T47D (cell line): ENCODE measurements at regions not wholly inside any gene's neighbourhood (a gene's known extent, or its start where the extent isn't known, plus 50 kb on each side); places are given as distances from the start of the nearest gene placed in this dataset.

ENCODE experiments used
- DNase-seq, 2 experiments: peaks; one replicate each; pipeline versions ENCODE4 v3.0.0 to v3.0.0-alpha.2; 2011 to 2012; ENCODE audit warnings: low read depth in 1 of 2, low spot score in 1 of 2
- JUND ChIP-seq: IDR thresholded peaks from 2 replicates; pipeline ENCODE4 v1.6.1; 2012; ENCODE audit warnings: low read depth
- in situ Hi-C: cut with HindIII; loops from 2 replicates; pipeline ENCODE4 v1.10.0; 2016; ENCODE audit warnings: low sequenced_read_pairs, low pct_unique_long_range_greater_than_20kb

- TF ChIP-seq JUND, result no peak
- no peak for DNase-seq
- in situ Hi-C loops, result no loop called here
Measured at GRCh38 chr3:82353306-82354171, 592.1 kb upstream of the GBE1 start.

GRCh38 chr3:82347585-82347984, 586.1 kb upstream of the GBE1 start:
- in situ Hi-C loops, result no loop called here
- peak in 1 of 2 experiments; percentile 41 for DNase-seq
- TF ChIP-seq JUND, result no peak

GRCh38 chr3:82342521-82342920, 581.1 kb upstream of the GBE1 start:
- no peak for TF ChIP-seq JUND
- no peak for DNase-seq
- in situ Hi-C loops, result no loop called here

- no peak for DNase-seq
- no peak for TF ChIP-seq JUND
- in situ Hi-C loops, result no loop called here
Measured at GRCh38 chr3:82329300-82329699, 567.9 kb upstream of the GBE1 start.

GRCh38 chr3:82311901-82312300, 550.5 kb upstream of the GBE1 start:
- no peak for DNase-seq
- in situ Hi-C loops, result no loop called here
- TF ChIP-seq JUND, result no peak

GRCh38 chr3:82308755-82309154, 547.3 kb upstream of the GBE1 start:
- in situ Hi-C loops, result no loop called here
- TF ChIP-seq JUND, result no peak
- DNase-seq, result no peak

GRCh38 chr3:82306189-82306588, 544.7 kb upstream of the GBE1 start:
- in situ Hi-C loops, result no loop called here
- no peak for DNase-seq
- no peak for TF ChIP-seq JUND

GRCh38 chr3:82294609-82295008, 533.2 kb upstream of the GBE1 start:
- TF ChIP-seq JUND, result no peak
- in situ Hi-C loops, result no loop called here
- no peak for DNase-seq

- in situ Hi-C loops, result no loop called here
- no peak for DNase-seq
- TF ChIP-seq JUND, result no peak
Measured at GRCh38 chr3:82293867-82294266, 532.4 kb upstream of the GBE1 start.

GRCh38 chr3:82293435-82293834, 532.0 kb upstream of the GBE1 start:
- in situ Hi-C loops, result no loop called here
- no peak for DNase-seq
- TF ChIP-seq JUND, result no peak

- in situ Hi-C loops, result no loop called here
- no peak for TF ChIP-seq JUND
- no peak for DNase-seq
Measured at GRCh38 chr3:82287562-82287961, 526.1 kb upstream of the GBE1 start.

- in situ Hi-C loops, result no loop called here
- DNase-seq, result peak; percentile 3 to 60
- TF ChIP-seq JUND, result no peak
Measured at GRCh38 chr3:82281205-82281604, 519.8 kb upstream of the GBE1 start.

- no peak for DNase-seq
- in situ Hi-C loops, result no loop called here
- no peak for TF ChIP-seq JUND
Measured at GRCh38 chr3:82276992-82277391, 515.5 kb upstream of the GBE1 start.

- in situ Hi-C loops, result no loop called here
- no peak for TF ChIP-seq JUND
- DNase-seq, result no peak
Measured at GRCh38 chr3:82274897-82275296, 513.5 kb upstream of the GBE1 start.
